ENCODE measurements at regions not wholly inside any gene's neighbourhood (a gene's known extent, or its start where the extent isn't known, plus 50 kb on each side); places are given as distances from the start of the nearest gene placed in this dataset.
"Not testable (repeated sequence)": the region's sequence is repeated elsewhere in the genome, so short reads cannot be mapped to it uniquely, and the experiment has no call there.

DNA sequence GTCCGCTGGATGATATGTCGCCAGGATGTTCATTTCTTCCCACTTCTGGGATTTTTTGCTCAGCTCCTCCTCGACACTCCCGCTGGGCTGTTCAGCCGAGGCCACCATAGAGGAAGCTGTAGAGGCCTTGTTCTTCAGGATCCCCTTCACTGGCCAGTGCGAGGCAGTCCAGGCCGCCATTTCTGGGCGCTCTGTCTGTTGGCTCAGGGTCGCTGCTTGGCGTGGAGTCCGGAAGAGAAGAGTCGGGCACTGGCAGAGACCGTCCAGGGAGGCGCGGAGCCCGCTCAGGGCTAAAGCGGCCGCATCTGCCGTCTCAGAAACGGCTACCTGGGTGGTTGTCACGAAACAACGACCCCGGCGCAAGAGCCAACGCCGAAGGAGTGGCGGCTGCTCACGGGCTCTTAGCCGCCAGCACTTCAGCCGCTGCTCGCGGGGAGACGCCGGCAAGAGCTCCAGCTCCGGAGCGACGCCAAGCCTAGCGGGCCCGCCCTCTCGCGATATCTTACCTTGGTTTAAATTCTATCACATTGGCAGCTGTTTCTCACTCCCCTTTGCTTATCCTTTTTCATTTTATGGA is 2395.9 kb upstream of the PCDH20 start:
- H3K27ac Mint-ChIP-seq (ENCODE audit: unreplicated experiment); DNase-seq (ENCODE audit: extremely low spot score, unreplicated experiment); H3K27me3 Mint-ChIP-seq (ENCODE audit: unreplicated experiment); H3K4me3 Mint-ChIP-seq (ENCODE audit: unreplicated experiment); H3K4me1 Mint-ChIP-seq (ENCODE audit: unreplicated experiment); H3K9me3 Mint-ChIP-seq (ENCODE audit: unreplicated experiment); H3K36me3 Mint-ChIP-seq (ENCODE audit: unreplicated experiment): not testable (repeated sequence)

DNA sequence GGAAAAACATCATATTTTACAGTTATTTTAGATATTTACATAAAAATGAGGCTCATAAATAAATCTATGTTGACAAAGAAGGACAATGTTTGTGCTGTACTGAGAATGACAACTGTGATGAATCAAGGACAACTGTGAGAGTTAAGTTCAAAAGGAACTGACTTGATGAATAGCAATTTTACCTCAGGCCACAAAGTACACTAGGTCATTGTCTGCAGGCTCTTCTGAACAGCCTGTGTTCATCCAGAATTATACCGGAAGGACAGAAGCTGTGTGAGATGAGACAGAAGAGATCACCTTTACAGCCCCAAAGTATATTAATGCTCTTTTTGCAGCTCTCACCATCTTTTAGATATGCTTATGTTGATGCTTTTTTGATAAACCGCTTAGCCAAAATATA is 2375.5 kb upstream of the PCDH20 start:
- H3K27ac Mint-ChIP-seq (ENCODE audit: unreplicated experiment); H3K4me1 Mint-ChIP-seq (ENCODE audit: unreplicated experiment); DNase-seq (ENCODE audit: extremely low spot score, unreplicated experiment); H3K9me3 Mint-ChIP-seq (ENCODE audit: unreplicated experiment); H3K36me3 Mint-ChIP-seq (ENCODE audit: unreplicated experiment); H3K4me3 Mint-ChIP-seq (ENCODE audit: unreplicated experiment); H3K27me3 Mint-ChIP-seq (ENCODE audit: unreplicated experiment): not testable (repeated sequence)

DNA sequence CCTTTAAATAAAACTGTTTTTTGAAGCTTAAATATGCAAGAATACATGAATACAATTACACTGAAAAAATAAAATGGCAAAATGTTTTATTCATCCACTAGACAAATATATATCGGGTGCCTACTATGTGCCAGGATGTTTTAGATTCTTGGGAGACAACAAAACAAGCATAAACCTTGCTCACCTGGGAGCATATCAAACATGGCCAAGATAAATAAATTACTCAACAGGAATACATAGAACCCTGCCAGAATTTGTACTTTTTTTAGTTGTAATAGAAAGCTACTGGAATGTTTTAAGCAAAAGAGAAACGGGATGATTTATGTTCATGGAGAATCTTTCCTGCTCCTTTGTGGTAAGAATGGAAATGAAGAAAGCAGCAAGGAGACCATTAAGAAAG is 2358.5 kb upstream of the PCDH20 start:
- H3K9me3 Mint-ChIP-seq (ENCODE audit: unreplicated experiment), result peaks cover 11% of the 10 kb centered on the region
- peaks cover 13% of the 10 kb centered on the region for H3K4me1 Mint-ChIP-seq (ENCODE audit: unreplicated experiment)
- TF ChIP-seq, protein P1, sequence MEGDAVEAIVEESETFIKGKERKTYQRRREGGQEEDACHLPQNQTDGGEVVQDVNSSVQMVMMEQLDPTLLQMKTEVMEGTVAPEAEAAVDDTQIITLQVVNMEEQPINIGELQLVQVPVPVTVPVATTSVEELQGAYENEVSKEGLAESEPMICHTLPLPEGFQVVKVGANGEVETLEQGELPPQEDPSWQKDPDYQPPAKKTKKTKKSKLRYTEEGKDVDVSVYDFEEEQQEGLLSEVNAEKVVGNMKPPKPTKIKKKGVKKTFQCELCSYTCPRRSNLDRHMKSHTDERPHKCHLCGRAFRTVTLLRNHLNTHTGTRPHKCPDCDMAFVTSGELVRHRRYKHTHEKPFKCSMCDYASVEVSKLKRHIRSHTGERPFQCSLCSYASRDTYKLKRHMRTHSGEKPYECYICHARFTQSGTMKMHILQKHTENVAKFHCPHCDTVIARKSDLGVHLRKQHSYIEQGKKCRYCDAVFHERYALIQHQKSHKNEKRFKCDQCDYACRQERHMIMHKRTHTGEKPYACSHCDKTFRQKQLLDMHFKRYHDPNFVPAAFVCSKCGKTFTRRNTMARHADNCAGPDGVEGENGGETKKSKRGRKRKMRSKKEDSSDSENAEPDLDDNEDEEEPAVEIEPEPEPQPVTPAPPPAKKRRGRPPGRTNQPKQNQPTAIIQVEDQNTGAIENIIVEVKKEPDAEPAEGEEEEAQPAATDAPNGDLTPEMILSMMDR (IDR thresholded peaks at IDR 0.05), result no peak
- no peaks in the 10 kb centered on the region for H3K36me3 Mint-ChIP-seq (ENCODE audit: unreplicated experiment)
- H3K27me3 Mint-ChIP-seq (ENCODE audit: unreplicated experiment), result no peaks in the 10 kb centered on the region
- H3K4me3 Mint-ChIP-seq (ENCODE audit: unreplicated experiment), result no peak overlapping the region
- no peak overlapping the region for H3K27ac Mint-ChIP-seq (ENCODE audit: unreplicated experiment)
- DNase-seq (ENCODE audit: extremely low spot score, unreplicated experiment), result no peak

DNA sequence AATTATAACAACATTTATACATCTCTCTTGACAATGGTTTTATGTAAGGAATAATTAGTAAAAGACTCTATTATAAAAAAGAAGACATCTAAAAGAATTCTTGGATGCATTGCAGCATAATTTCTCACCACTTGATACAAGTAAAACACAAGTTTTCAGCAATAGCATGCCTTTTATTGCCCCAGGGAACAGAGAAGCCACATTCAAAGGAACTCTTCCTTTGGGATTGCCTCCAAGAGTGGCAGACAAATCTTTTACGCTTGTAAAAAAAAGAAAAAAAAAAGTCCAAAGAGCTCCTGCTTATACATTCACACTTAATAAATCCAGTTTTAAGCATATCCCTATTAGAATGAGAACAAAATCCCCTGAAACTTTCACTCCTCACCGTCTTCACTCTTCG is 2357.8 kb upstream of the PCDH20 start:
- peaks cover 13% of the 10 kb centered on the region for H3K4me1 Mint-ChIP-seq (ENCODE audit: unreplicated experiment)
- TF ChIP-seq, protein P1 (IDR thresholded peaks at IDR 0.05), result no peak
- H3K36me3 Mint-ChIP-seq (ENCODE audit: unreplicated experiment), result no peaks in the 10 kb centered on the region
- H3K4me3 Mint-ChIP-seq (ENCODE audit: unreplicated experiment), result no peak overlapping the region
- peak overlapping the region; percentile 0 for H3K27ac Mint-ChIP-seq (ENCODE audit: unreplicated experiment)
- no peaks in the 10 kb centered on the region for H3K27me3 Mint-ChIP-seq (ENCODE audit: unreplicated experiment)
- DNase-seq (ENCODE audit: extremely low spot score, unreplicated experiment), result no peak
- peaks cover 5% of the 10 kb centered on the region for H3K9me3 Mint-ChIP-seq (ENCODE audit: unreplicated experiment)

DNA sequence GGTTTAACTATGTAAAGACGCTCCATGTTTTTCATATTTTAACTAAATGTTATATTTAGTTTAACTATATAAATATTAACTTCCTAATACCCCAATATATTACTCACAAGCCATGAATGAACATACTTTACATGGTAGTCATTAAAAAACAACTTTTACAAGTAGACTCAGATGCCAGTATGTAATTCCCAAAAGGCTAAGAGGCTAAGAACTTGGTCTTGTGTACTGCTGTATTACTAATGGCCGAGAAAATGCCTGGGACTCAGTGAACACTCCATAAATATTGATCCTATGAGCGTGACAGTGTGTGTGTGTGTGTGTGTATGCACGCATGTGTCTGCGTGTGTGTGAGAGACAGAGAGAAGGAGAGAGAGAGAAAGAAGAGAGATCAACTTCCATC is 2342.0 kb upstream of the PCDH20 start:
- peak overlapping the region; percentile 46 for H3K4me3 Mint-ChIP-seq (ENCODE audit: unreplicated experiment)
- not testable (repeated sequence) for H3K4me1 Mint-ChIP-seq (ENCODE audit: unreplicated experiment); H3K9me3 Mint-ChIP-seq (ENCODE audit: unreplicated experiment); H3K36me3 Mint-ChIP-seq (ENCODE audit: unreplicated experiment); DNase-seq (ENCODE audit: extremely low spot score, unreplicated experiment); H3K27me3 Mint-ChIP-seq (ENCODE audit: unreplicated experiment)
- H3K27ac Mint-ChIP-seq (ENCODE audit: unreplicated experiment), result peak overlapping the region; percentile 75

DNA sequence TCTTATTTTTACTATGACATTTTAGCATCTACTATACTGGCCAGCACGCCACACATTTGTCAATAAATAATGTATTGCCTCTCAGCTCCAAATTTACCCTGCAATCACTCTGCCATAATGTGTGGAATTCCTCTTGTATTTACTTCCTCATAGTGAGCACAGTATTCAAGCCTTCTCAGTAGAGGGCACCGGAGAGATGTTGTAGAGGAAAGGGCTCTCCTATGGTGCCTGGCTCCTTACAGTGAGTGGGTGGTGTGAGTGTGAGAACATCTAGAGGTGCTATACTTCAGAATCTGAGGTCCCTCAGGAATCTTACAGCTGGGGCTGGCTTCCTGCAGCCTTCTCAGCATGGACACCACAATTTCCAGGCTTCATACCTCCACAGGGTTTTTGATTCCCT is 2334.2 kb upstream of the PCDH20 start:
- not testable (repeated sequence) for H3K4me3 Mint-ChIP-seq (ENCODE audit: unreplicated experiment); H3K4me1 Mint-ChIP-seq (ENCODE audit: unreplicated experiment); H3K27me3 Mint-ChIP-seq (ENCODE audit: unreplicated experiment); DNase-seq (ENCODE audit: extremely low spot score, unreplicated experiment); H3K36me3 Mint-ChIP-seq (ENCODE audit: unreplicated experiment); H3K9me3 Mint-ChIP-seq (ENCODE audit: unreplicated experiment); H3K27ac Mint-ChIP-seq (ENCODE audit: unreplicated experiment)

DNA sequence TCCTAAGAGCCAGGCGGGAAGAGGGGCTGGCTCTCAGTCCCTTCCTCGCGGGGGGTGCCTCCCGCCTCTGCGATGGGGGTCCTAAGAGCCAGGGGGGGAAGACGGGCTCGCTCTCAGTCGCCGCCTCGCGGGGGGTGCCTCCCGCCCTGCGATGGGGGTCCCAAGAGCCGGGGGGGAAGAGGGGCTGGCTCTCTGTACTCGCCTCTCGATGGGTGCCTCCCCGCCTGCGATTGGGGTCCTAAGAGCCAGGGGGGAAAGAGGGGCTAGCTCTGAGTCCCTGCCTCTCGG is 2326.1 kb upstream of the PCDH20 start:
- not testable (repeated sequence) for H3K27me3 Mint-ChIP-seq (ENCODE audit: unreplicated experiment); H3K4me3 Mint-ChIP-seq (ENCODE audit: unreplicated experiment); DNase-seq (ENCODE audit: extremely low spot score, unreplicated experiment); H3K27ac Mint-ChIP-seq (ENCODE audit: unreplicated experiment); H3K9me3 Mint-ChIP-seq (ENCODE audit: unreplicated experiment); H3K4me1 Mint-ChIP-seq (ENCODE audit: unreplicated experiment); H3K36me3 Mint-ChIP-seq (ENCODE audit: unreplicated experiment)
